ENCODE measurements at regions not wholly inside any gene's neighbourhood (a gene's known extent, or its start where the extent isn't known, plus 50 kb on each side); places are given as distances from the start of the nearest gene placed in this dataset.
"Not testable (repeated sequence)": the region's sequence is repeated elsewhere in the genome, so short reads cannot be mapped to it uniquely, and the experiment has no call there.

GRCh38 chr22:11253000-11253511 is 4274.9 kb upstream of the OR11H1 start:
- TF ChIP-seq CTCF (conservative IDR thresholded peaks at IDR 0.05): no peak
- H3K27me3 Mint-ChIP-seq (ENCODE audit: low read depth): no peaks in the 10 kb centered on the region
- no peaks in the 10 kb centered on the region for H3K9me3 Mint-ChIP-seq
- no peak overlapping the region for H3K27ac Mint-ChIP-seq (ENCODE audit: unreplicated experiment)
- DNase-seq (ENCODE audit: low read depth, low spot score): no peak
- H3K4me1 Mint-ChIP-seq: no peaks in the 10 kb centered on the region
- no peak overlapping the region for H3K4me3 Mint-ChIP-seq
- H3K36me3 Mint-ChIP-seq (ENCODE audit: low read depth): no peaks in the 10 kb centered on the region

- not testable (repeated sequence) for DNase-seq (ENCODE audit: low read depth, low spot score); H3K36me3 Mint-ChIP-seq (ENCODE audit: low read depth)
Measured at GRCh38 chr22:11270981-11271380, 4257.0 kb upstream of the OR11H1 start.

GRCh38 chr22:11285116-11285838 is 4242.7 kb upstream of the OR11H1 start:
- not testable (repeated sequence) for H3K4me3 Mint-ChIP-seq; H3K4me1 Mint-ChIP-seq; H3K27me3 Mint-ChIP-seq (ENCODE audit: low read depth); DNase-seq (ENCODE audit: low read depth, low spot score); H3K27ac Mint-ChIP-seq (ENCODE audit: unreplicated experiment)
- Mint-ChIP-seq H3K36me3 (ENCODE audit: low read depth) (peaks cover 17% of the 10 kb centered on the region), H3K9me3 (peaks cover 11% of the 10 kb centered on the region)

More at GRCh38 chr22:11270981-11271380, 4257.0 kb upstream of the OR11H1 start:
- H3K4me1 Mint-ChIP-seq; H3K4me3 Mint-ChIP-seq; H3K27me3 Mint-ChIP-seq (ENCODE audit: low read depth); H3K9me3 Mint-ChIP-seq; H3K27ac Mint-ChIP-seq (ENCODE audit: unreplicated experiment): not testable (repeated sequence)

DNA sequence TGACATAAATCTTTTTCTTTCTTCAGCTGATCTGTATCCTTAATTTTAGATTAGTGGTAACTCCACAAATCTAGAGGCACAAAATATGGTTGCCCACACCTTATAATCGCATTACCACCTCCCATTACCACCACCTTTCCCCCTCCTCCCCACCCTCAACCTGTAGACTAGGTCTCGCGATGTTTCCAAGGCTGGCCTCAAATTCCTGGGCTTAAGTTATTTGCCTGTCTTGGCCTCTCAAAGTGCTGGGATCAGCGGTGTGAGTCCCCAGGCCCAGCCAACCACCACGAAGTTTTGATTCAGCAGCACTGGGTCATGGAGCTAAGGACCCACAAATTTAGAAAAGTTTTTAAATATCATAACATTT is 4242.2 kb upstream of the OR11H1 start:
- not testable (repeated sequence) for DNase-seq (ENCODE audit: low read depth, low spot score); H3K4me3 Mint-ChIP-seq; H3K4me1 Mint-ChIP-seq; H3K27me3 Mint-ChIP-seq (ENCODE audit: low read depth); H3K27ac Mint-ChIP-seq (ENCODE audit: unreplicated experiment)
- peaks cover 13% of the 10 kb centered on the region for H3K9me3 Mint-ChIP-seq
- peaks cover 19% of the 10 kb centered on the region for H3K36me3 Mint-ChIP-seq (ENCODE audit: low read depth)

DNA sequence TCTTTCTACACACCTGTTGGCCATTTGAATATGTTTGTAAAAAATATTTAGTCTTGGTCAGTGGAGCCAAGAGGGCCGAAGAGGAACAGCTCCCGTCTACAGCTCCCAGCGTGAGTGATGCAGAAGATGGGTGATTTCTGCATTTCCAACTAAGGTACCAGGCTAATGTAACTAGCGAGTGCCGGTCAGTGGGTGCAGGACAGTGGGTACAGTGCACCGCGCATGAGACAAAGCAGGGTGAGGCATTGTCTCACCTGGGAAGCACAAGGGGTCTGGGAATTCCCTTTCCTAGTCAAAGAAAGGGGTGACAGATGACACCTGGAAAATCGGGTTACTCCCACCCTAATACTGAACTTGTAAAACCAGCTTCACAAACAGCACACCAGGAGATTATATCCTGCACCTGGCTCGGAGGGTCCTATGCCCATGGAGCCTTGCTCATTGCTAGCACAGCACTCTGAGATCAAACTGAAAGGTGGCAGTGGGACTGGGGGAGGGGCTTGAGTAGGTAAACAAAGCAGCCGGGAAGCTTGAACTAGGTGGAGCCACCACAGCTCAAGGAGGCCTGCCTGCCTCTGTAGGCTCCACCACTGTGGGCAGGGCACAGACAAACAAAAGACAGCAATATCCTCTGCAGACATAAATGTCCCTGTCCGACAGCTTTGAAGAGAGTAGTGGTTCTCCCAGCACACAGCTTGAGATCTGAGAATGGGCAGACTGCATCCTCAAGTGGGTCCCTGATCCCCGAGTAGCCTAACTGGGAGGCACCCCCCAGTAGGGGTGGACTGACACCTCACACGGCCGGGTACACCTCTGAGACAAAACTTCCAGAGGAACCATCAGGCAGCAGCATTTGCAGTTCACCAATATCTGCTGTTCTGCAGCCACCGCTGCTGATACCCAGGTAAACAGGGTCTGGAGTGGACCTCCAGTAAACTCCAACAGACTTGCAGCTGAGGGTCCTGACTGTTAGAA is 4239.5 kb upstream of the OR11H1 start:
- DNase-seq (ENCODE audit: low read depth, low spot score); H3K27ac Mint-ChIP-seq (ENCODE audit: unreplicated experiment); H3K4me3 Mint-ChIP-seq; H3K4me1 Mint-ChIP-seq; H3K27me3 Mint-ChIP-seq (ENCODE audit: low read depth): not testable (repeated sequence)
- Mint-ChIP-seq H3K9me3 (peaks cover 24% of the 10 kb centered on the region), H3K36me3 (ENCODE audit: low read depth) (peaks cover 29% of the 10 kb centered on the region)

- not testable (repeated sequence) for H3K27me3 Mint-ChIP-seq (ENCODE audit: low read depth); DNase-seq (ENCODE audit: low read depth, low spot score)
Measured at GRCh38 chr22:11298126-11298893, 4229.7 kb upstream of the OR11H1 start.

GRCh38 chr22:11302427-11302826 is 4225.6 kb upstream of the OR11H1 start:
- not testable (repeated sequence) for H3K4me1 Mint-ChIP-seq; H3K27me3 Mint-ChIP-seq (ENCODE audit: low read depth); H3K27ac Mint-ChIP-seq (ENCODE audit: unreplicated experiment); H3K4me3 Mint-ChIP-seq; DNase-seq (ENCODE audit: low read depth, low spot score)
- peaks cover 21% of the 10 kb centered on the region for H3K36me3 Mint-ChIP-seq (ENCODE audit: low read depth)
- peaks cover 45% of the 10 kb centered on the region for H3K9me3 Mint-ChIP-seq

More at GRCh38 chr22:11298126-11298893, 4229.7 kb upstream of the OR11H1 start:
- not testable (repeated sequence) for H3K4me3 Mint-ChIP-seq; H3K27ac Mint-ChIP-seq (ENCODE audit: unreplicated experiment); H3K4me1 Mint-ChIP-seq
- H3K9me3 Mint-ChIP-seq: peaks cover 38% of the 10 kb centered on the region
- H3K36me3 Mint-ChIP-seq (ENCODE audit: low read depth): peaks cover 22% of the 10 kb centered on the region

- H3K27me3 Mint-ChIP-seq (ENCODE audit: low read depth); H3K4me3 Mint-ChIP-seq; DNase-seq (ENCODE audit: low read depth, low spot score); H3K4me1 Mint-ChIP-seq; H3K27ac Mint-ChIP-seq (ENCODE audit: unreplicated experiment): not testable (repeated sequence)
- peaks cover 47% of the 10 kb centered on the region for H3K9me3 Mint-ChIP-seq
- peaks cover 25% of the 10 kb centered on the region for H3K36me3 Mint-ChIP-seq (ENCODE audit: low read depth)
Measured at GRCh38 chr22:11302904-11303303, 4225.1 kb upstream of the OR11H1 start.

GRCh38 chr22:11305179-11305578 is 4222.8 kb upstream of the OR11H1 start:
- not testable (repeated sequence) for H3K4me3 Mint-ChIP-seq; H3K4me1 Mint-ChIP-seq; DNase-seq (ENCODE audit: low read depth, low spot score); H3K27me3 Mint-ChIP-seq (ENCODE audit: low read depth); H3K27ac Mint-ChIP-seq (ENCODE audit: unreplicated experiment)
- peaks cover 48% of the 10 kb centered on the region for H3K9me3 Mint-ChIP-seq
- peaks cover 25% of the 10 kb centered on the region for H3K36me3 Mint-ChIP-seq (ENCODE audit: low read depth)

DNA sequence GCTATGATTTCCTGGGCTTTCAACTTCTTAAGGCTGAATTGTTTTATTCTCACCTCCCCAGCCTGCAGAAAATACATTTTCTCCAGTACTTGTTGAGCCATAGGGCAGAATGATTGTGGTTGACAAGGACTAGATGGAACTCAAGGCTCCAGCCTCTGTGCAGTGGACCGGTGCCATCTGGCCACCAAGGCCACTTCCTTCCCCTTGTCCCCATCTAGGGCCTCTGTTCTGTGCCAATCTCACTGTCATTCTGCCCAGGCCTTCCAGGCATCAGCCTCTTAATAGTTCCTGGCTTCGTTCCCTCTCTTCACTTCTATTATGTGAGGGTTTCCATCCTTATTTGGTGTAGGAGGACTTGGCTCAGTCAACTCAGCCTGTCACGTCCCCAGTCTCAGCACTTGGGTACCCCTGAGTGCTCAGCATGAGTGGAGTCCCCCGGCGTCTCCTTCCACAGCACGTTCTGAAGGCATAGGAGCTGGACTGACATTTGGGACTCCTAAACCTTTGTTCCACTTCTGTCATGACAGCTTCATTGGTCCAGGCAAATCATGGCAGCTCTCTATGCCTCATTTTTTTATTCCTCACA is 4221.0 kb upstream of the OR11H1 start:
- not testable (repeated sequence) for H3K4me3 Mint-ChIP-seq; H3K27me3 Mint-ChIP-seq (ENCODE audit: low read depth); H3K27ac Mint-ChIP-seq (ENCODE audit: unreplicated experiment); DNase-seq (ENCODE audit: low read depth, low spot score); H3K4me1 Mint-ChIP-seq
- H3K36me3 Mint-ChIP-seq (ENCODE audit: low read depth): peaks cover 26% of the 10 kb centered on the region
- H3K9me3 Mint-ChIP-seq: peaks cover 52% of the 10 kb centered on the region

Measured in neural crest cell (in vitro differentiated cells).